ENCODE measurements at regions not wholly inside any gene's neighbourhood (a gene's known extent, or its start where the extent isn't known, plus 50 kb on each side); places are given as distances from the start of the nearest gene placed in this dataset.

- Mint-ChIP-seq H3K36me3 (no peaks in the 10 kb centered on the region), H3K27me3 (no peaks in the 10 kb centered on the region), H3K4me1 (ENCODE audit: low read depth in 2 of 2) (no peaks in the 10 kb centered on the region), H3K27ac (no peak overlapping the region), H3K9me3 (peaks cover 11% of the 10 kb centered on the region), H3K4me3 (no peak overlapping the region)
- DNase-seq (ENCODE audit: low spot score) (no peak), ATAC-seq (no peak)
Measured at GRCh38 chr11:97110376-97110775, 720.6 kb downstream of the JRKL start.

- Mint-ChIP-seq H3K4me1 (ENCODE audit: low read depth in 2 of 2) (no peaks in the 10 kb centered on the region), H3K9me3 (peaks cover 11% of the 10 kb centered on the region), H3K4me3 (no peak overlapping the region), H3K27me3 (no peaks in the 10 kb centered on the region), H3K36me3 (no peaks in the 10 kb centered on the region), H3K27ac (no peak overlapping the region)
- DNase-seq (ENCODE audit: low spot score) (no peak), ATAC-seq (no peak)
Measured at GRCh38 chr11:97111559-97111958, 721.7 kb downstream of the JRKL start.

GRCh38 chr11:97118614-97119200, 728.9 kb downstream of the JRKL start:
- H3K9me3 Mint-ChIP-seq: no peaks in the 10 kb centered on the region
- no peaks in the 10 kb centered on the region for H3K27me3 Mint-ChIP-seq
- DNase-seq (ENCODE audit: low spot score) (no peak), ATAC-seq (no peak)
- no peaks in the 10 kb centered on the region for H3K4me1 Mint-ChIP-seq (ENCODE audit: low read depth in 2 of 2)
- H3K27ac Mint-ChIP-seq: no peak overlapping the region
- H3K36me3 Mint-ChIP-seq: no peaks in the 10 kb centered on the region
- no peak overlapping the region for H3K4me3 Mint-ChIP-seq

- H3K27me3 Mint-ChIP-seq: no peaks in the 10 kb centered on the region
- DNase-seq (ENCODE audit: low spot score) (no peak), ATAC-seq (no peak)
- H3K9me3 Mint-ChIP-seq: peaks cover 7% of the 10 kb centered on the region
- no peaks in the 10 kb centered on the region for H3K4me1 Mint-ChIP-seq (ENCODE audit: low read depth in 2 of 2)
- no peak overlapping the region for H3K27ac Mint-ChIP-seq
- H3K4me3 Mint-ChIP-seq: no peak overlapping the region
- H3K36me3 Mint-ChIP-seq: no peaks in the 10 kb centered on the region
Measured at GRCh38 chr11:97123237-97123636, 733.4 kb downstream of the JRKL start.

- DNase-seq (ENCODE audit: low spot score) (no peak), ATAC-seq (no peak)
- no peak overlapping the region for H3K27ac Mint-ChIP-seq
- H3K9me3 Mint-ChIP-seq: peaks cover 30% of the 10 kb centered on the region
- H3K27me3 Mint-ChIP-seq: no peaks in the 10 kb centered on the region
- no peaks in the 10 kb centered on the region for H3K36me3 Mint-ChIP-seq
- no peak overlapping the region for H3K4me3 Mint-ChIP-seq
- no peaks in the 10 kb centered on the region for H3K4me1 Mint-ChIP-seq (ENCODE audit: low read depth in 2 of 2)
Measured at GRCh38 chr11:97136067-97136466, 746.3 kb downstream of the JRKL start.

GRCh38 chr11:97140885-97141494, 751.2 kb downstream of the JRKL start:
- no peak overlapping the region for H3K27ac Mint-ChIP-seq
- H3K27me3 Mint-ChIP-seq: no peaks in the 10 kb centered on the region
- H3K4me3 Mint-ChIP-seq: no peak overlapping the region
- H3K4me1 Mint-ChIP-seq (ENCODE audit: low read depth in 2 of 2): no peaks in the 10 kb centered on the region
- H3K36me3 Mint-ChIP-seq: no peaks in the 10 kb centered on the region
- no peak for ATAC-seq
- DNase-seq (ENCODE audit: low spot score): no peak
- H3K9me3 Mint-ChIP-seq: peaks cover 37% of the 10 kb centered on the region

GRCh38 chr11:97143463-97143862, 753.6 kb downstream of the JRKL start:
- no peak overlapping the region for H3K27ac Mint-ChIP-seq
- peaks cover 36% of the 10 kb centered on the region for H3K9me3 Mint-ChIP-seq
- H3K4me1 Mint-ChIP-seq (ENCODE audit: low read depth in 2 of 2): no peaks in the 10 kb centered on the region
- DNase-seq (ENCODE audit: low spot score) (no peak), ATAC-seq (no peak)
- H3K36me3 Mint-ChIP-seq: peaks cover 6% of the 10 kb centered on the region
- H3K4me3 Mint-ChIP-seq: no peak overlapping the region
- H3K27me3 Mint-ChIP-seq: no peaks in the 10 kb centered on the region

GRCh38 chr11:97149741-97150140, 759.9 kb downstream of the JRKL start:
- no peak overlapping the region for H3K27ac Mint-ChIP-seq
- H3K36me3 Mint-ChIP-seq: peaks cover 6% of the 10 kb centered on the region
- H3K27me3 Mint-ChIP-seq: no peaks in the 10 kb centered on the region
- no peaks in the 10 kb centered on the region for H3K4me1 Mint-ChIP-seq (ENCODE audit: low read depth in 2 of 2)
- ATAC-seq (no peak), DNase-seq (ENCODE audit: low spot score) (no peak)
- H3K9me3 Mint-ChIP-seq: peaks cover 16% of the 10 kb centered on the region
- H3K4me3 Mint-ChIP-seq: no peak overlapping the region

GRCh38 chr11:97157221-97157740, 767.5 kb downstream of the JRKL start:
- Mint-ChIP-seq H3K36me3 (no peaks in the 10 kb centered on the region), H3K4me3 (no peak overlapping the region), H3K4me1 (ENCODE audit: low read depth in 2 of 2) (no peaks in the 10 kb centered on the region), H3K9me3 (peaks cover 15% of the 10 kb centered on the region), H3K27ac (no peak overlapping the region), H3K27me3 (no peaks in the 10 kb centered on the region)
- ATAC-seq (no peak), DNase-seq (ENCODE audit: low spot score) (no peak)

GRCh38 chr11:97158243-97158642, 768.4 kb downstream of the JRKL start:
- Mint-ChIP-seq H3K27ac (no peak overlapping the region), H3K9me3 (peaks cover 19% of the 10 kb centered on the region), H3K36me3 (no peaks in the 10 kb centered on the region), H3K4me3 (no peak overlapping the region), H3K27me3 (no peaks in the 10 kb centered on the region), H3K4me1 (ENCODE audit: low read depth in 2 of 2) (no peaks in the 10 kb centered on the region)
- no peak for ATAC-seq
- no peak for DNase-seq (ENCODE audit: low spot score)

GRCh38 chr11:97163631-97164191, 773.9 kb downstream of the JRKL start:
- Mint-ChIP-seq H3K27me3 (no peaks in the 10 kb centered on the region), H3K4me3 (no peak overlapping the region), H3K4me1 (ENCODE audit: low read depth in 2 of 2) (no peaks in the 10 kb centered on the region), H3K27ac (no peak overlapping the region), H3K36me3 (peaks cover 9% of the 10 kb centered on the region), H3K9me3 (peaks cover 20% of the 10 kb centered on the region)
- ATAC-seq: no peak
- DNase-seq (ENCODE audit: low spot score): no peak

GRCh38 chr11:97201743-97202612, 812.2 kb downstream of the JRKL start:
- no peaks in the 10 kb centered on the region for H3K27me3 Mint-ChIP-seq
- no peak overlapping the region for H3K27ac Mint-ChIP-seq
- no peak overlapping the region for H3K4me3 Mint-ChIP-seq
- ATAC-seq: no peak
- H3K36me3 Mint-ChIP-seq: no peaks in the 10 kb centered on the region
- H3K9me3 Mint-ChIP-seq: peaks cover 18% of the 10 kb centered on the region
- no peaks in the 10 kb centered on the region for H3K4me1 Mint-ChIP-seq (ENCODE audit: low read depth in 2 of 2)
- no peak for DNase-seq (ENCODE audit: low spot score)

- no peak for DNase-seq (ENCODE audit: low spot score)
- Mint-ChIP-seq H3K27ac (no peak overlapping the region), H3K36me3 (no peaks in the 10 kb centered on the region), H3K27me3 (no peaks in the 10 kb centered on the region), H3K9me3 (peaks cover 13% of the 10 kb centered on the region), H3K4me1 (ENCODE audit: low read depth in 2 of 2) (no peaks in the 10 kb centered on the region), H3K4me3 (no peak overlapping the region)
- ATAC-seq: no peak
Measured at GRCh38 chr11:97202613-97203292, 812.9 kb downstream of the JRKL start.
